ENCODE measurements at regions not wholly inside any gene's neighbourhood (a gene's known extent, or its start where the extent isn't known, plus 50 kb on each side); places are given as distances from the start of the nearest gene placed in this dataset.

GRCh38 chr4:128703948-128704347 lies 105.6 kb upstream of the JADE1 start:
- Histone ChIP-seq H3K9me1 (ENCODE audit: insufficient read depth, low read length) (no peaks in the 10 kb centered on the region), H4K91ac (ENCODE audit: insufficient read depth, low read depth, low read length) (no peak overlapping the region), H2AK5ac (ENCODE audit: low read depth, low read length) (no peak overlapping the region), H3K36me3 (ENCODE audit: control insufficient read depth, insufficient read depth, low read length) (no peaks in the 10 kb centered on the region), H3K27me3 (ENCODE audit: control insufficient read depth, insufficient read depth, low read length) (no peaks in the 10 kb centered on the region), H3K27ac (ENCODE audit: insufficient read depth, low read length) (no peak overlapping the region), H3K9ac (ENCODE audit: low read depth, low read length) (no peak overlapping the region), H2BK120ac (ENCODE audit: low read depth, low read length) (no peak overlapping the region), H2BK20ac (ENCODE audit: low read depth, low read length) (no peak overlapping the region), H2AFZ (replicated peaks; ENCODE audit: low read length, poor library complexity) (no peak overlapping the region), H3K4me2 (ENCODE audit: low read depth, low read length) (no peak overlapping the region), H3K56ac (ENCODE audit: extremely low read depth, insufficient read depth, low read length) (no peak overlapping the region), H2AK9ac (replicated peaks; ENCODE audit: low read depth, low read length, poor library complexity) (no peak overlapping the region), H3K18ac (ENCODE audit: low read depth, low read length) (no peak overlapping the region), H2BK15ac (ENCODE audit: low read depth, low read length) (no peak overlapping the region), H4K5ac (ENCODE audit: low read depth, low read length) (no peak overlapping the region), H4K8ac (ENCODE audit: low read depth in 2 of 2, low read length in 2 of 2) (no peak overlapping the region), H3K4me3 (ENCODE audit: insufficient read depth, low read depth, low read length) (no peak overlapping the region), H3K79me1 (ENCODE audit: low read depth in 1 of 2, low read length in 2 of 2) (no peaks in the 10 kb centered on the region), H4K20me1 (ENCODE audit: insufficient read depth, low read length) (no peaks in the 10 kb centered on the region), H3K9me3 (ENCODE audit: control insufficient read depth, insufficient read depth, low read length) (no peaks in the 10 kb centered on the region), H3K23ac (ENCODE audit: low read depth, low read length) (no peak overlapping the region), H3K4ac (ENCODE audit: low read depth, low read length) (no peak overlapping the region), H2BK5ac (ENCODE audit: low read depth, low read length, poor library complexity, severe bottlenecking) (no peak overlapping the region), H3K4me1 (ENCODE audit: control insufficient read depth, insufficient read depth, low read length) (no peaks in the 10 kb centered on the region), H3K14ac (replicated peaks; ENCODE audit: low read depth, low read length) (no peak overlapping the region)
- 89% methylated on average over 6 of the region's 14 CpGs; no CpG with 5 or more reads in 1 of the 2 experiments for WGBS, 2 experiments (ENCODE audit: extremely low coverage in 2 of 2, insufficient read length in 1 of 2)
- no TSS peak for BruUV-seq (replicated peaks)
- dilution Hi-C loops (cut with HindIII; ENCODE audit: low sequenced_read_pairs, unreplicated experiment) (no loop called here), intact Hi-C loops (cut with micrococcal nuclease) (no loop called here), in situ Hi-C loops (cut with MboI; ENCODE audit: low sequenced_read_pairs) (no loop called here)
- ChIA-PET CTCF (interaction anchor here (1.0 kb wide), 1 partner anchor 54 kb away, joined by 3 read pairs; no protein-coding TSS in a partner anchor), POLR2A (ENCODE audit: unreplicated experiment) (no interaction called here)
- no peak for TF ChIP-seq RFX5 (IDR thresholded peaks at IDR 0.05; ENCODE audit: low read depth, low read length)
- TF ChIP-seq ELK1 (IDR thresholded peaks at IDR 0.05; ENCODE audit: borderline replicate concordance, low read depth, low read length), result no peak
- TF ChIP-seq RAD21 (IDR thresholded peaks at IDR 0.05; ENCODE audit: low read length), result no peak
- TF ChIP-seq CHD1 (IDR thresholded peaks at IDR 0.05; ENCODE audit: low read depth, low read length), result no peak
- no peak for TF ChIP-seq CEBPB (IDR thresholded peaks at IDR 0.05; ENCODE audit: low read depth, low read length)
- TF ChIP-seq RCOR1 (IDR thresholded peaks at IDR 0.05; ENCODE audit: insufficient replicate concordance, low read length), result no peak
- TF ChIP-seq NFE2L2 (IDR thresholded peaks at IDR 0.05; ENCODE audit: low read depth, low read length), result no peak
- no peak for TF ChIP-seq BHLHE40 (IDR thresholded peaks at IDR 0.05; ENCODE audit: low read depth, low read length)
- TF ChIP-seq POLR2A (IDR thresholded peaks at IDR 0.05; ENCODE audit: low read depth, low read length), result no peak
- TF ChIP-seq, protein P1, sequence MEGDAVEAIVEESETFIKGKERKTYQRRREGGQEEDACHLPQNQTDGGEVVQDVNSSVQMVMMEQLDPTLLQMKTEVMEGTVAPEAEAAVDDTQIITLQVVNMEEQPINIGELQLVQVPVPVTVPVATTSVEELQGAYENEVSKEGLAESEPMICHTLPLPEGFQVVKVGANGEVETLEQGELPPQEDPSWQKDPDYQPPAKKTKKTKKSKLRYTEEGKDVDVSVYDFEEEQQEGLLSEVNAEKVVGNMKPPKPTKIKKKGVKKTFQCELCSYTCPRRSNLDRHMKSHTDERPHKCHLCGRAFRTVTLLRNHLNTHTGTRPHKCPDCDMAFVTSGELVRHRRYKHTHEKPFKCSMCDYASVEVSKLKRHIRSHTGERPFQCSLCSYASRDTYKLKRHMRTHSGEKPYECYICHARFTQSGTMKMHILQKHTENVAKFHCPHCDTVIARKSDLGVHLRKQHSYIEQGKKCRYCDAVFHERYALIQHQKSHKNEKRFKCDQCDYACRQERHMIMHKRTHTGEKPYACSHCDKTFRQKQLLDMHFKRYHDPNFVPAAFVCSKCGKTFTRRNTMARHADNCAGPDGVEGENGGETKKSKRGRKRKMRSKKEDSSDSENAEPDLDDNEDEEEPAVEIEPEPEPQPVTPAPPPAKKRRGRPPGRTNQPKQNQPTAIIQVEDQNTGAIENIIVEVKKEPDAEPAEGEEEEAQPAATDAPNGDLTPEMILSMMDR (conservative IDR thresholded peaks at IDR 0.05; ENCODE audit: low read depth, low read length), result no peak
- no peak for TF ChIP-seq FOS (IDR thresholded peaks at IDR 0.05; ENCODE audit: low read depth, low read length)
- TF ChIP-seq, protein P2, sequence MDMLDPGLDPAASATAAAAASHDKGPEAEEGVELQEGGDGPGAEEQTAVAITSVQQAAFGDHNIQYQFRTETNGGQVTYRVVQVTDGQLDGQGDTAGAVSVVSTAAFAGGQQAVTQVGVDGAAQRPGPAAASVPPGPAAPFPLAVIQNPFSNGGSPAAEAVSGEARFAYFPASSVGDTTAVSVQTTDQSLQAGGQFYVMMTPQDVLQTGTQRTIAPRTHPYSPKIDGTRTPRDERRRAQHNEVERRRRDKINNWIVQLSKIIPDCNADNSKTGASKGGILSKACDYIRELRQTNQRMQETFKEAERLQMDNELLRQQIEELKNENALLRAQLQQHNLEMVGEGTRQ (IDR thresholded peaks at IDR 0.05; ENCODE audit: low read depth, low read length), result no peak
- TF ChIP-seq MAZ (IDR thresholded peaks at IDR 0.05; ENCODE audit: borderline replicate concordance, low read depth, low read length), result no peak
- no peak for TF ChIP-seq SMC3 (IDR thresholded peaks at IDR 0.05; ENCODE audit: low read depth, low read length)
- no peak for DNase-seq
- no peak for ATAC-seq (ENCODE audit: low read depth)

Data from IMR-90 (cell line).